H1 (cell line): ENCODE measurements at regions not wholly inside any gene's neighbourhood (a gene's known extent, or its start where the extent isn't known, plus 50 kb on each side); places are given as distances from the start of the nearest gene placed in this dataset.

Experiments used
- CTCF ChIA-PET: fragments of 300-600 bp; sonication (Branson Sonifier 250); formaldehyde crosslinking; loops from one replicate; lab custom pipeline; 2021; ENCODE audit not compliant: partially characterized antibody; lab: Charles Lee
- POLR2A ChIA-PET: fragments of 300-600 bp; sonication (Branson Sonifier 250); formaldehyde crosslinking; loops from one replicate; lab custom pipeline; 2021; ENCODE audit warnings: inconsistent platforms; ENCODE audit not compliant: partially characterized antibody; lab: Charles Lee
- DNase-seq, 2 experiments: peaks; one replicate each; pipeline versions ENCODE4 v3.0.0 to v3.0.0-alpha.2; 2010 to 2022; ENCODE audit warnings: low spot score in 2 of 2, low read depth in 1 of 2, mixed read lengths in 1 of 2
- FAIRE-seq: peaks from 2 replicates; lab custom pipeline; 2011; peaks lifted over from hg19 to GRCh38; lab: Jason Lieb, UNC
- H2AFZ ChIP-seq: 2 replicates; pipeline ENCODE4 v1.8.1; 2012; ENCODE audit warnings: low read length, inconsistent platforms
- H2AK5ac ChIP-seq: 2 replicates; pipeline ENCODE4 v1.6.1; 2013; ENCODE audit warnings: low read depth, low read length
- H2BK120ac ChIP-seq: replicated peaks from 2 replicates; pipeline ENCODE3; 2013; ENCODE audit warnings: low read depth, low read length, inconsistent platforms
- H2BK12ac ChIP-seq: 2 replicates; pipeline ENCODE4 v1.6.1; 2013; ENCODE audit warnings: low read depth, low read length
- H2BK15ac ChIP-seq: 2 replicates; pipeline ENCODE4 v1.6.1; 2013; ENCODE audit warnings: low read length
- H2BK20ac ChIP-seq: 2 replicates; pipeline ENCODE4 v1.6.1; 2013; ENCODE audit warnings: low read length
- H2BK5ac ChIP-seq: 2 replicates; pipeline ENCODE4 v1.6.1; 2013; ENCODE audit warnings: low read depth, low read length
- H3K14ac ChIP-seq: 2 replicates; pipeline ENCODE4 v1.6.1; 2013; ENCODE audit warnings: inconsistent platforms; ENCODE audit not compliant: insufficient read length
- H3K18ac ChIP-seq: 2 replicates; pipeline ENCODE4 v1.6.1; 2013; ENCODE audit warnings: low read length; ENCODE audit errors: extremely low read depth
- H3K23ac ChIP-seq: 2 replicates; pipeline ENCODE4 v1.6.1; 2013; ENCODE audit warnings: inconsistent platforms; ENCODE audit not compliant: insufficient read length
- H3K23me2 ChIP-seq: 2 replicates; pipeline ENCODE4 v1.6.1; 2013; ENCODE audit warnings: low read depth, low read length
- H3K27ac ChIP-seq: 2 replicates; pipeline ENCODE4 v1.6.1; 2011; ENCODE audit warnings: low read depth, low read length, inconsistent platforms
- H3K27me3 ChIP-seq, 4 experiments: replicated peaks in 1 of 4; 1 replicate in 1 of 4; 2 replicates in 3 of 4; pipeline versions ENCODE4 v1.6.1 to v1.8.1; 2011 to 2013; ENCODE audit warnings: low read length in 3 of 4, mild to moderate bottlenecking in 3 of 4, inconsistent platforms in 2 of 4, mixed read lengths in 2 of 4, moderate library complexity in 1 of 4; ENCODE audit not compliant: control insufficient read depth in 3 of 4, insufficient read depth in 3 of 4; ENCODE audit errors: extremely low read depth in 1 of 4
- H3K36me3 ChIP-seq, 4 experiments: 2 replicates each; pipeline versions ENCODE4 v1.6.1 to v1.8.1; 2011 to 2013; ENCODE audit warnings: mild to moderate bottlenecking in 4 of 4, low read length in 3 of 4, moderate library complexity in 2 of 4, control low read depth in 1 of 4, inconsistent platforms in 1 of 4; ENCODE audit not compliant: insufficient read depth in 4 of 4, control insufficient read depth in 2 of 4
- H3K4ac ChIP-seq: replicated peaks from 2 replicates; pipeline ENCODE3; 2013; ENCODE audit warnings: low read length, low read depth, mixed read lengths, inconsistent platforms; ENCODE audit not compliant: insufficient read length
- H3K4me1 ChIP-seq, 4 experiments: replicated peaks in 1 of 4; 1 replicate in 1 of 4; 2 replicates in 3 of 4; pipeline versions ENCODE4 v1.6.1 to v1.8.1; 2011 to 2013; ENCODE audit warnings: low read length in 3 of 4, inconsistent platforms in 2 of 4, mixed read lengths in 1 of 4; ENCODE audit not compliant: insufficient read depth in 4 of 4, control insufficient read depth in 3 of 4
- H3K4me2 ChIP-seq, 2 experiments: 2 replicates each; pipeline versions ENCODE4 v1.6.1 to v1.8.1; 2011 to 2013; ENCODE audit warnings: low read depth in 2 of 2, low read length in 2 of 2, control low read depth in 1 of 2, inconsistent platforms in 1 of 2, mild to moderate bottlenecking in 1 of 2; ENCODE audit not compliant: insufficient read depth in 1 of 2
- H3K4me3 ChIP-seq, 4 experiments: fragments of 200-600, 300-600 bp in 1 of 4; sonication (generic), shearing (Covaris generic), sonication (Bioruptor Twin) in 1 of 4; 2 replicates each; pipeline versions ENCODE4 v1.5.1 to v1.8.1; 2011 to 2016; ENCODE audit warnings: low read length in 4 of 4, low read depth in 3 of 4, control low read depth in 2 of 4, inconsistent platforms in 2 of 4, mild to moderate bottlenecking in 2 of 4, mixed read lengths in 1 of 4, moderate library complexity in 1 of 4; ENCODE audit not compliant: insufficient read depth in 2 of 4; ENCODE audit errors: extremely low read depth in 1 of 4
- H3K56ac ChIP-seq: replicated peaks from 2 replicates; pipeline ENCODE3; 2013; ENCODE audit warnings: low read depth, mild to moderate bottlenecking, mixed read lengths, low read length, inconsistent platforms; ENCODE audit not compliant: insufficient read length
- H3K79me1 ChIP-seq: 2 replicates; pipeline ENCODE4 v1.6.1; 2013; ENCODE audit warnings: low read depth, low read length, control low read depth
- H3K79me2 ChIP-seq, 2 experiments: 2 replicates each; pipeline versions ENCODE4 v1.6.1 to v1.8.1; 2012 to 2013; ENCODE audit warnings: low read length in 2 of 2, mild to moderate bottlenecking in 2 of 2, inconsistent platforms in 1 of 2; ENCODE audit not compliant: insufficient read depth in 2 of 2, control insufficient read depth in 1 of 2
- H3K9ac ChIP-seq, 4 experiments: replicated peaks in 1 of 4; 1 replicate in 1 of 4; 2 replicates in 3 of 4; pipeline versions ENCODE4 v1.6.1 to v1.8.1; 2011 to 2013; ENCODE audit warnings: low read depth in 3 of 4, low read length in 3 of 4, control low read depth in 2 of 4, mild to moderate bottlenecking in 2 of 4, moderate library complexity in 2 of 4, inconsistent platforms in 1 of 4; ENCODE audit errors: extremely low read depth in 1 of 4
- H3K9me3 ChIP-seq, 2 experiments: 2 replicates each; pipeline versions ENCODE4 v1.6.1 to v1.8.1; 2012 to 2013; ENCODE audit warnings: mild to moderate bottlenecking in 2 of 2, moderate library complexity in 2 of 2, control low read depth in 1 of 2, inconsistent platforms in 1 of 2, low read depth in 1 of 2, low read length in 1 of 2, mixed read lengths in 1 of 2; ENCODE audit not compliant: insufficient read depth in 2 of 2
- H4K20me1 ChIP-seq, 2 experiments: replicated peaks in 1 of 2; 2 replicates each; pipeline versions ENCODE3 to v1.8.1; 2011 to 2013; ENCODE audit warnings: inconsistent platforms in 2 of 2, low read length in 2 of 2, mild to moderate bottlenecking in 1 of 2; ENCODE audit not compliant: insufficient read depth in 2 of 2, control insufficient read depth in 1 of 2
- H4K5ac ChIP-seq: 2 replicates; pipeline ENCODE4 v1.6.1; 2013; ENCODE audit warnings: low read length, low read depth, mixed read lengths, inconsistent platforms; ENCODE audit not compliant: insufficient read length
- H4K8ac ChIP-seq: 2 replicates; pipeline ENCODE4 v1.8.0; 2013; ENCODE audit warnings: mild to moderate bottlenecking, moderate library complexity, low read length, inconsistent platforms; ENCODE audit not compliant: insufficient read depth; ENCODE audit errors: extremely low read depth
- H4K91ac ChIP-seq: replicated peaks from 2 replicates; pipeline ENCODE3; 2013; ENCODE audit warnings: low read length, mixed read lengths, inconsistent platforms; ENCODE audit not compliant: insufficient read length
- WGBS, 2 experiments: shearing (Covaris generic) in 1 of 2; methylation state at CpG; one replicate each; pipeline versions ENCODE4 v1.1.6 to v1.1.7; 2013 to 2015; ENCODE audit warnings: low lambda C conversion rate in 2 of 2, mixed read lengths in 2 of 2, inconsistent platforms in 1 of 2, low coverage in 1 of 2, missing lambda C conversion rate in 1 of 2; ENCODE audit not compliant: insufficient replicate concordance in 2 of 2, insufficient coverage in 1 of 2, insufficient read length in 1 of 2; ENCODE audit errors: extremely low coverage in 1 of 2, missing lambda C conversion rate in 1 of 2; 5-methylcytosine and 5-hydroxymethylcytosine counted together
- TF ChIP-seq, protein P1 (sequence below): IDR thresholded peaks from 2 replicates; pipeline ENCODE4 v1.6.1; 2012; ENCODE audit warnings: inconsistent platforms
- TF ChIP-seq, protein P2 (sequence below): IDR thresholded peaks from 2 replicates; pipeline ENCODE4 v1.6.1; 2011; ENCODE audit warnings: low read depth, mild to moderate bottlenecking, low read length; ENCODE audit not compliant: insufficient read depth

GRCh38 chr1:98386675-98387440 is 274.7 kb upstream of the SNX7 start:
- no peak overlapping the region for H3K4ac ChIP-seq
- no peak for FAIRE-seq
- no peak overlapping the region for H3K56ac ChIP-seq
- no peak for DNase-seq
- no peaks in the 10 kb centered on the region for H3K4me1 ChIP-seq
- ChIA-PET CTCF (interaction anchor here (1.2 kb wide), 1 partner anchor 13 kb away, joined by 3 read pairs; no protein-coding TSS in a partner anchor), POLR2A (no interaction called here)
- 0 out of 2 replicates have a peak overlapping the region, but pooled peaks have one; percentile 18 for H2AFZ ChIP-seq
- no peak overlapping the region for H2BK20ac ChIP-seq
- H3K18ac ChIP-seq = no peak overlapping the region
- no peaks in the 10 kb centered on the region for H3K79me1 ChIP-seq
- no peaks in the 10 kb centered on the region for H3K23me2 ChIP-seq
- no peak overlapping the region for H3K23ac ChIP-seq
- no peaks in the 10 kb centered on the region for H3K9me3 ChIP-seq
- no peak overlapping the region for H2AK5ac ChIP-seq
- no peak overlapping the region for H4K91ac ChIP-seq
- H3K4me3 ChIP-seq = no peak overlapping the region
- H3K27me3 ChIP-seq = no peaks in the 10 kb centered on the region
- no peaks in the 10 kb centered on the region for H4K20me1 ChIP-seq
- no peak overlapping the region for H2BK5ac ChIP-seq
- H3K79me2 ChIP-seq = no peaks in the 10 kb centered on the region
- no peak overlapping the region; the same call in 1 of the 2 replicates for H4K8ac ChIP-seq
- no peak overlapping the region for H2BK15ac ChIP-seq
- no peak overlapping the region for H3K4me2 ChIP-seq
- no peak overlapping the region for H2BK12ac ChIP-seq
- H4K5ac ChIP-seq = no peak overlapping the region
- no peak overlapping the region for H3K14ac ChIP-seq
- no peak overlapping the region for H3K27ac ChIP-seq
- H3K36me3 ChIP-seq = no peaks in the 10 kb centered on the region
- no peak overlapping the region for H2BK120ac ChIP-seq
- H3K9ac ChIP-seq = no peak overlapping the region
- WGBS, 2 experiments = 91% methylated on average over 4 of the region's 4 CpGs; no CpG with 5 or more reads in 1 of the 2 experiments
- TF ChIP-seq, protein P1, sequence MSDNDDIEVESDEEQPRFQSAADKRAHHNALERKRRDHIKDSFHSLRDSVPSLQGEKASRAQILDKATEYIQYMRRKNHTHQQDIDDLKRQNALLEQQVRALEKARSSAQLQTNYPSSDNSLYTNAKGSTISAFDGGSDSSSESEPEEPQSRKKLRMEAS = no peak
- TF ChIP-seq, protein P2, sequence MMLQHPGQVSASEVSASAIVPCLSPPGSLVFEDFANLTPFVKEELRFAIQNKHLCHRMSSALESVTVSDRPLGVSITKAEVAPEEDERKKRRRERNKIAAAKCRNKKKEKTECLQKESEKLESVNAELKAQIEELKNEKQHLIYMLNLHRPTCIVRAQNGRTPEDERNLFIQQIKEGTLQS = no peak
